PC-3 (cell line): ENCODE measurements at regions not wholly inside any gene's neighbourhood (a gene's known extent, or its start where the extent isn't known, plus 50 kb on each side); places are given as distances from the start of the nearest gene placed in this dataset.
"Not testable (repeated sequence)": the region's sequence is repeated elsewhere in the genome, so short reads cannot be mapped to it uniquely, and the experiment has no call there.

Experiments used
- ATAC-seq: fragments of 200-7000 bp; cut with Tn5 transposase; 2 replicates; pipeline ENCODE4 v1.9.1; 2020; ENCODE audit warnings: mild to moderate bottlenecking, moderate library complexity
- BruUV-seq: library from RNA; stranded (reverse); fragments of 400-500 nt; replicated peaks from 2 replicates; lab custom pipeline; 2021; lab: Mats Ljungman, UMichigan
- CTCF ChIA-PET: fragments of 300-600 bp; sonication (Branson Sonifier 250); formaldehyde crosslinking; loops from one replicate; lab custom pipeline; 2022; ENCODE audit warnings: antibody characterized with exemption; lab: Charles Lee
- POLR2A ChIA-PET: fragments of 300-600 bp; sonication (Branson Sonifier 250); formaldehyde crosslinking; loops from one replicate; lab custom pipeline; 2022; ENCODE audit warnings: antibody characterized with exemption; ENCODE audit not compliant: unreplicated experiment; lab: Charles Lee
- DNase-seq: peaks from one replicate; pipeline ENCODE4 v3.0.0-alpha.2; 2015
- H2AFZ ChIP-seq: fragments of 300-600 bp; sonication (generic); 2 replicates; pipeline ENCODE4 v1.6.0; 2016; ENCODE audit warnings: antibody characterized with exemption, low read length
- H3F3A ChIP-seq: fragments of 300-600 bp; sonication (generic); one replicate; pipeline ENCODE4 v1.6.0; 2017; ENCODE audit warnings: antibody characterized with exemption, low read length, control low read depth, mild to moderate bottlenecking; ENCODE audit not compliant: unreplicated experiment
- H3K27ac ChIP-seq: fragments of 300-600 bp; sonication (generic); 2 replicates; pipeline ENCODE4 v1.5.1; 2016; ENCODE audit warnings: mild to moderate bottlenecking, low read length
- H3K27me3 ChIP-seq: fragments of 300-600 bp; sonication (generic); 2 replicates; pipeline ENCODE4 v1.6.1; 2016; ENCODE audit warnings: low read length, mixed read lengths
- H3K36me3 ChIP-seq: fragments of 300-600 bp; sonication (generic); 2 replicates; pipeline ENCODE4 v1.6.1; 2016; ENCODE audit warnings: low read depth, mixed run types, low read length, mixed read lengths
- H3K4me1 ChIP-seq: fragments of 300-600 bp; sonication (generic); 2 replicates; pipeline ENCODE4 v1.5.1; 2016; ENCODE audit warnings: low read length; ENCODE audit not compliant: insufficient read depth
- H3K4me2 ChIP-seq: fragments of 300-600 bp; sonication (generic); 2 replicates; pipeline ENCODE4 v1.6.0; 2016; ENCODE audit warnings: low read length
- H3K4me3 ChIP-seq: fragments of 300-600 bp; sonication (generic); 2 replicates; pipeline ENCODE4 v1.5.1; 2016; ENCODE audit warnings: mild to moderate bottlenecking, low read length, mixed read lengths
- H3K79me2 ChIP-seq: fragments of 300-600 bp; sonication (generic); 2 replicates; pipeline ENCODE4 v1.6.1; 2017; ENCODE audit warnings: low read length, mixed read lengths
- H3K9ac ChIP-seq: fragments of 300-600 bp; sonication (generic); 2 replicates; pipeline ENCODE4 v1.6.0; 2016; ENCODE audit warnings: mild to moderate bottlenecking, low read length
- H3K9me2 ChIP-seq: fragments of 300-600 bp; sonication (generic); replicated peaks from 2 replicates; pipeline ENCODE4 v1.6.1; 2016; ENCODE audit warnings: mixed run types, low read length, mixed read lengths
- H3K9me3 ChIP-seq: fragments of 300-600 bp; sonication (generic); 2 replicates; pipeline ENCODE4 v1.6.1; 2016; ENCODE audit warnings: low read length, mixed read lengths
- H4K20me1 ChIP-seq: fragments of 300-600 bp; sonication (generic); 2 replicates; pipeline ENCODE4 v1.6.1; 2016; ENCODE audit warnings: low read length, mixed read lengths
- EZH2 ChIP-seq: fragments of 300-600 bp; sonication (generic); IDR thresholded peaks from one replicate; pipeline ENCODE4 v1.6.1; 2017; ENCODE audit warnings: antibody characterized with exemption, mild to moderate bottlenecking, low read length; ENCODE audit not compliant: unreplicated experiment
- EZH2phosphoT487 ChIP-seq: fragments of 300-600 bp; sonication (generic); IDR thresholded peaks from 2 replicates; pipeline ENCODE4 v1.6.1; 2018; ENCODE audit warnings: mild to moderate bottlenecking, antibody characterized with exemption, low read length, borderline replicate concordance
- intact Hi-C: fragments of 100-400 bp; cut with micrococcal nuclease; formaldehyde crosslinking; loops from 2 replicates; pipeline ENCODE4 v1.9.0; 2023
- TF ChIP-seq, protein P1 (sequence below): fragments of 300-600 bp; sonication (generic); conservative IDR thresholded peaks from 2 replicates; pipeline ENCODE4 v1.5.1; 2017; ENCODE audit warnings: antibody characterized with exemption, low read depth, mild to moderate bottlenecking, low read length

DNA sequence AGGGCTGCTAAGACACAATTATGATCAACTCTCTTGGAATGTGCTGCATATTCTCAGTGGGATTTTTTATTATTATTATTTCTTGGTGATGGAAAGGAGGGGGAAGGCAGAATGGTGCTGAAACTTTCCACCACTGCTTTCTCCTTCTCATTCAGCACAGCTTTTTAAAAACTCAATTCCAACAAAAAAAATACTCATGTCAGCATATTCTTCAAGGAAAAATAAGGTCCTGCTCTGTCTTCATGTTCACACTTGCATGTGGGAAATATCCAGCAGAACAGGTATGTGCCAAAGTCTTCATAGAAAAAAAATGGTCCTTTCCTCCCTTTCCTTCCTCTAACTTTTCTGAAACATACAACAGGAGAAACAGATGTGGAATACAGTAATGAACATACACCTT, 144.0 kb upstream of the ADAMTS3 start:
- H3K4me3 ChIP-seq: no peak overlapping the region
- no peaks in the 10 kb centered on the region for H3K79me2 ChIP-seq
- no peak for ATAC-seq
- H3K36me3 ChIP-seq: no peaks in the 10 kb centered on the region
- no TSS peak for BruUV-seq
- POLR2A ChIA-PET: no interaction called here
- intact Hi-C loops: no loop called here
- no peaks in the 10 kb centered on the region for H4K20me1 ChIP-seq
- no peak for DNase-seq
- CTCF ChIA-PET: no interaction called here
- no peaks in the 10 kb centered on the region for H3K9me2 ChIP-seq
- peaks cover 38% of the 10 kb centered on the region for H3K27me3 ChIP-seq
- H3F3A ChIP-seq: no peaks in the 10 kb centered on the region
- no peaks in the 10 kb centered on the region for H3K9me3 ChIP-seq
- no peak overlapping the region for H3K9ac ChIP-seq
- TF ChIP-seq EZH2phosphoT487 (no peak), EZH2 (no peak)
- TF ChIP-seq, protein P1, sequence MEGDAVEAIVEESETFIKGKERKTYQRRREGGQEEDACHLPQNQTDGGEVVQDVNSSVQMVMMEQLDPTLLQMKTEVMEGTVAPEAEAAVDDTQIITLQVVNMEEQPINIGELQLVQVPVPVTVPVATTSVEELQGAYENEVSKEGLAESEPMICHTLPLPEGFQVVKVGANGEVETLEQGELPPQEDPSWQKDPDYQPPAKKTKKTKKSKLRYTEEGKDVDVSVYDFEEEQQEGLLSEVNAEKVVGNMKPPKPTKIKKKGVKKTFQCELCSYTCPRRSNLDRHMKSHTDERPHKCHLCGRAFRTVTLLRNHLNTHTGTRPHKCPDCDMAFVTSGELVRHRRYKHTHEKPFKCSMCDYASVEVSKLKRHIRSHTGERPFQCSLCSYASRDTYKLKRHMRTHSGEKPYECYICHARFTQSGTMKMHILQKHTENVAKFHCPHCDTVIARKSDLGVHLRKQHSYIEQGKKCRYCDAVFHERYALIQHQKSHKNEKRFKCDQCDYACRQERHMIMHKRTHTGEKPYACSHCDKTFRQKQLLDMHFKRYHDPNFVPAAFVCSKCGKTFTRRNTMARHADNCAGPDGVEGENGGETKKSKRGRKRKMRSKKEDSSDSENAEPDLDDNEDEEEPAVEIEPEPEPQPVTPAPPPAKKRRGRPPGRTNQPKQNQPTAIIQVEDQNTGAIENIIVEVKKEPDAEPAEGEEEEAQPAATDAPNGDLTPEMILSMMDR: no peak
- H3K4me1 ChIP-seq: no peaks in the 10 kb centered on the region
- no peak overlapping the region for H2AFZ ChIP-seq
- H3K27ac ChIP-seq: no peak overlapping the region
- H3K4me2 ChIP-seq: no peak overlapping the region

DNA sequence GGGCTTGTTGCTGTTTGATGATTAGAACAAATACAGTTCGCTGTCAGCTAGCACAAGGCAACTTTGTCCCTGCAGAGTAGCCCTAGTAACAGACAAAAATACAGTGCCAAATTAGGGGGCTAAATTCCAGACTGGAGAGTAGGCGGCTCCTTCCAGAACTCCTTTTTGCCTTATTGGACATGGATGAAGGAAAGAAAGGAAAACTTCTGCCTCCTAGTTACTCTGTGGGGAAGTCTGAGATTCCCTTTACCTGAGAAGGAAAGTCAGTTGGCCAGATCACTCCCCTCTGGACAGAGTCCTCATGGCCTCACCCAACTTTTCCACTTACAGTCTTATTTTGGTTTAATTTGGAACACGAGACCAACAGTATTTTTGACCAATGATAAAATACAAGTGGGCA, 140.5 kb upstream of the ADAMTS3 start:
- CTCF ChIA-PET: no interaction called here
- no peak overlapping the region for H3K4me3 ChIP-seq
- no peak overlapping the region for H3K27ac ChIP-seq
- H3K27me3 ChIP-seq: peaks cover 21% of the 10 kb centered on the region; the same call in 1 of the 2 replicates
- no peaks in the 10 kb centered on the region for H3F3A ChIP-seq
- ATAC-seq (no peak), DNase-seq (no peak)
- H3K79me2 ChIP-seq: no peaks in the 10 kb centered on the region
- no peak overlapping the region for H3K4me2 ChIP-seq
- H2AFZ ChIP-seq: no peak overlapping the region
- BruUV-seq: no TSS peak
- H3K4me1 ChIP-seq: no peaks in the 10 kb centered on the region
- POLR2A ChIA-PET: no interaction called here
- no peaks in the 10 kb centered on the region for H4K20me1 ChIP-seq
- intact Hi-C loops: loop anchor here (5.0 to 10.0 kb wide), 2 partner anchors 293 to 385 kb away; no protein-coding TSS in a partner anchor
- no peaks in the 10 kb centered on the region for H3K9me3 ChIP-seq
- no peaks in the 10 kb centered on the region for H3K36me3 ChIP-seq
- H3K9ac ChIP-seq: no peak overlapping the region
- no peaks in the 10 kb centered on the region for H3K9me2 ChIP-seq
- TF ChIP-seq, protein P1: no peak
- no peak for TF ChIP-seq EZH2phosphoT487
- no peak for TF ChIP-seq EZH2

DNA sequence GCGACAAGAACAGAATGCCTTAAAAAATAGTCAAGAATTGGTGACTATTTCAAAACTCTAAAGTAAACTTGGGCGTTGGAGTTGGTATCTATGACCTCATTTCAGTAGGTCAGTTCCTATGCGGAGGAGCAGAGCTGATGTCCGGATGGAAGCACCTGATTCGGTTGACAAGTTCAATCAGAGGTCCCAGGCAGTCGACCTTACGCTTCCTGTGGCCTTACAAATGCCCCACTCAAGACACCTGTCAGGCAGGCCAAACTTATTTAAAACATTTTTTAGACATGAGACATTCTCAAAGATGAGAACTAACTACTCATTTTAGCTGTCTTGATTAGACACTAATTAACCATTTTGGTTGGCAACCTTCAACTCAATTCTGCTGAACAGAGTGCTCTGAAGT, 137.7 kb upstream of the ADAMTS3 start:
- no TSS peak for BruUV-seq
- Histone ChIP-seq H3K4me2 (no peak overlapping the region), H3K27me3 (peaks cover 16% of the 10 kb centered on the region; the same call in 1 of the 2 replicates), H3K36me3 (no peaks in the 10 kb centered on the region), H3K9me2 (no peaks in the 10 kb centered on the region), H3K9ac (no peak overlapping the region), H3F3A (no peaks in the 10 kb centered on the region), H3K9me3 (no peaks in the 10 kb centered on the region), H3K4me1 (no peaks in the 10 kb centered on the region), H3K27ac (no peak overlapping the region), H3K4me3 (no peak overlapping the region), H3K79me2 (no peaks in the 10 kb centered on the region), H2AFZ (no peak overlapping the region), H4K20me1 (no peaks in the 10 kb centered on the region)
- TF ChIP-seq EZH2 (no peak), EZH2phosphoT487 (no peak)
- TF ChIP-seq, protein P1: no peak
- intact Hi-C loops: loop anchor here (5.0 to 10.0 kb wide), 2 partner anchors 296 to 382 kb away; no protein-coding TSS in a partner anchor
- POLR2A ChIA-PET: no interaction called here
- ATAC-seq (no peak), DNase-seq (no peak)
- CTCF ChIA-PET: no interaction called here

DNA sequence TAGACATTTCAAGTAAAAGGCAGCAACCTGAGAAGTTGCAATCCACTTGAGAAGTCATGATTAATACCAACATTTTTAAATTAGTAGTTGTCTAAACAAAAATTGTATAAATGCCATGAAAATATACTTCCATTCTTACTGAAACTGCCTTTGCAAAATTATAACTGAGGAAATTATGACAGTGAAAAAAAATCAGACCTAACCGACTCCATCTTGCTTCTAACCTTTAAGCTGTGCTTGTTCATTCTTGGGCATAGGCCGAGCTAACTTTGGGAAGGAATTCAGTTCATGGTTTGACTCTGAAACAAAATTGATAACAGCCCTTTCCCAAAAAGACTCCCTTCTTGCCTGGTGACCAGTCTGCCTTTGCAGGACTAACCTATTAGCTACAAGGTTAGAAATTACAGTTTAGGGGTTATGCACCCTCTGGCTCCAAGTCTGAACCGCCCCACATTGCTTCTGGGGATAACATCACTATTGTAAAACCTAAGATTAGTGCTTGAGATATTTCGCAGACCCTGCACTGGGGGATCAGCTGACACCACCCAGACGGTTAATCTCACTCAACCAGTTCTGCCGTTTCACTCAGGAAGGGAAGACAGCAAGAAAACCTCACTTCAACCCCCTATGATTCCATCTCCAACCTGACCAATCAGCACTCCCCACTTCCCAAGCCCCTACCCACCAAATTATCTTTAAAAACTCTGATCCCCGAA, 136.1 kb upstream of the ADAMTS3 start:
- H3F3A ChIP-seq, H3K27ac ChIP-seq, BruUV-seq, H3K9me3 ChIP-seq, H3K27me3 ChIP-seq, H3K79me2 ChIP-seq, H3K4me3 ChIP-seq, H3K36me3 ChIP-seq, H3K4me1 ChIP-seq, CTCF ChIA-PET, H2AFZ ChIP-seq, DNase-seq, H3K4me2 ChIP-seq, H3K9me2 ChIP-seq, H3K9ac ChIP-seq, H4K20me1 ChIP-seq, ATAC-seq, POLR2A ChIA-PET: not testable (repeated sequence)
- intact Hi-C loops: loop anchor here (5.0 to 10.0 kb wide), 2 partner anchors 297 to 380 kb away; no protein-coding TSS in a partner anchor
